Heart left ventricle (tissue), 16 donors: ENCODE measurements at regions not wholly inside any gene's neighbourhood (a gene's known extent, or its start where the extent isn't known, plus 50 kb on each side); places are given as distances from the start of the nearest gene placed in this dataset.
"Not testable (repeated sequence)": the region's sequence is repeated elsewhere in the genome, so short reads cannot be mapped to it uniquely, and the experiment has no call there.

Source experiments
- ATAC-seq, 4 donors: fragments of 200-7000 bp; cut with Tn5 transposase; one replicate each; pipeline ENCODE4 v1.9.1; 2020 to 2022; ENCODE audit warnings: moderate library complexity in 4 of 4, mild to moderate bottlenecking in 3 of 4, moderate number of reproducible peaks in 1 of 4
- DNase-seq, 5 donors: peaks; one replicate each; pipeline ENCODE4 v3.0.0-alpha.2; 2020
- H3K27ac ChIP-seq, 12 donors: fragments of 200-600 bp; sonication (generic) in 4 of 12; one replicate each; pipeline versions ENCODE4 v1.5.0 to v1.8.0; 2016 to 2022; ENCODE audit warnings: mild to moderate bottlenecking in 2 of 12
- H3K27me3 ChIP-seq, 9 donors: fragments of 200-600 bp; sonication (generic) in 2 of 9; one replicate each; pipeline versions ENCODE4 v1.5.1 to v1.8.0; 2016 to 2022; ENCODE audit warnings: mild to moderate bottlenecking in 3 of 9
- H3K36me3 ChIP-seq, 9 donors: fragments of 200-600 bp; sonication (generic) in 2 of 9; one replicate each; pipeline versions ENCODE4 v1.5.0 to v1.8.0; 2018 to 2022; ENCODE audit warnings: mild to moderate bottlenecking in 2 of 9
- H3K4me1 ChIP-seq, 12 donors: fragments of 200-600 bp; sonication (generic) in 4 of 12; one replicate each; pipeline versions ENCODE4 v1.5.0 to v1.8.0; 2016 to 2022; ENCODE audit warnings: mild to moderate bottlenecking in 3 of 12
- H3K4me3 ChIP-seq, 12 donors: fragments of 200-600 bp; sonication (generic) in 4 of 12; one replicate each; pipeline versions ENCODE4 v1.5.0 to v1.8.0; 2017 to 2022; ENCODE audit warnings: mild to moderate bottlenecking in 9 of 12, moderate library complexity in 4 of 12
- H3K9me3 ChIP-seq, 12 donors: fragments of 200-600 bp; sonication (generic) in 4 of 12; one replicate each; pipeline versions ENCODE4 v1.5.0 to v1.8.0; 2016 to 2022; ENCODE audit warnings: mild to moderate bottlenecking in 1 of 12
- POLR2A ChIP-seq, 2 donors: fragments of 450-650 bp; IDR thresholded peaks; one replicate each; pipeline ENCODE4 v1.6.1; 2017; ENCODE audit warnings: antibody characterized with exemption in 2 of 2, mild to moderate bottlenecking in 2 of 2, moderate library complexity in 2 of 2
- WGBS, 4 donors: extraction: QIAGEN DNeasy Blood & Tissue Kit in 2 of 4; methylation state at CpG; one replicate each; pipeline versions ENCODE4 v1.1.5 to v1.1.7; 2013 to 2018; 5-methylcytosine and 5-hydroxymethylcytosine counted together
- intact Hi-C, 10 donors: fragments of 100-400 bp; cut with DNase I; formaldehyde crosslinking; loops; one replicate each; pipeline versions ENCODE4 v1.11.1 to v1.14.2; 2022
- TF ChIP-seq, protein P1 (sequence below), 12 donors: fragments of 200-600 bp; sonication (generic) in 4 of 12; IDR thresholded peaks; one replicate each; pipeline versions ENCODE4 v1.5.0 to v1.8.0; 2018 to 2022; ENCODE audit warnings: antibody characterized with exemption in 12 of 12, mild to moderate bottlenecking in 5 of 12
- donor health status: ischemic (EF 13 %, LVEDD 7.1; RV severe dilation, severe dysfunction).
- donor health status: healthy with polysubstance abuse.
- donor health status: DM: no; HTN: yes; CAD: no.
- donor health status: DM: no; HTN: no; CAD: no.
- donor health status: ischemic (EF 25% LVEDD 6.9; RV normal size, moderate dysfunction).
- donor health status: ischemic (EF 25% LVEDD 5.7; RV mildly dilated, moderate dysfunction).
- donor health status: healthy.
- donor health status: DM: yes; HTN: yes; CAD: no.
- donor health status: ischemic (EF 35%, LVEDD 5.7; RV mildly dilated, moderate dysfunction).
- donor health status: nonischemic (EF 11% LVEDD 7.7; RV severe dilation, severe dysfunction).
- donor health status: DM: yes; HTN: yes; CAD: no.
- donor health status: PGD.
- donor health status: ischemic (EF 29% LVEDD 5.4; RV normal size, mild dysfunction).
- donor health status: nonischemic (EF 23%, LVEDD 6.1; RV moderate dilation, normal function).

GRCh38 chr4:125225806-125226205 is 88.9 kb upstream of the FAT4 start:
- Histone ChIP-seq H3K27me3 (no peaks in the 10 kb centered on the region), H3K27ac (no peak overlapping the region), H3K36me3 (no peaks in the 10 kb centered on the region), H3K4me3 (no peak overlapping the region), H3K9me3 (no peaks in the 10 kb centered on the region), H3K4me1 (no peaks in the 10 kb centered on the region)
- intact Hi-C loops, result no loop called here
- TF ChIP-seq, protein P1, sequence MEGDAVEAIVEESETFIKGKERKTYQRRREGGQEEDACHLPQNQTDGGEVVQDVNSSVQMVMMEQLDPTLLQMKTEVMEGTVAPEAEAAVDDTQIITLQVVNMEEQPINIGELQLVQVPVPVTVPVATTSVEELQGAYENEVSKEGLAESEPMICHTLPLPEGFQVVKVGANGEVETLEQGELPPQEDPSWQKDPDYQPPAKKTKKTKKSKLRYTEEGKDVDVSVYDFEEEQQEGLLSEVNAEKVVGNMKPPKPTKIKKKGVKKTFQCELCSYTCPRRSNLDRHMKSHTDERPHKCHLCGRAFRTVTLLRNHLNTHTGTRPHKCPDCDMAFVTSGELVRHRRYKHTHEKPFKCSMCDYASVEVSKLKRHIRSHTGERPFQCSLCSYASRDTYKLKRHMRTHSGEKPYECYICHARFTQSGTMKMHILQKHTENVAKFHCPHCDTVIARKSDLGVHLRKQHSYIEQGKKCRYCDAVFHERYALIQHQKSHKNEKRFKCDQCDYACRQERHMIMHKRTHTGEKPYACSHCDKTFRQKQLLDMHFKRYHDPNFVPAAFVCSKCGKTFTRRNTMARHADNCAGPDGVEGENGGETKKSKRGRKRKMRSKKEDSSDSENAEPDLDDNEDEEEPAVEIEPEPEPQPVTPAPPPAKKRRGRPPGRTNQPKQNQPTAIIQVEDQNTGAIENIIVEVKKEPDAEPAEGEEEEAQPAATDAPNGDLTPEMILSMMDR (IDR thresholded peaks at IDR 0.05), result no peak
- TF ChIP-seq POLR2A (IDR thresholded peaks at IDR 0.05), result no peak
- ATAC-seq, result no peak
- no peak for DNase-seq
- 90 to 99% (median 95%) methylated on average over 2 of the region's 2 CpGs for WGBS, 4 donors

DNA sequence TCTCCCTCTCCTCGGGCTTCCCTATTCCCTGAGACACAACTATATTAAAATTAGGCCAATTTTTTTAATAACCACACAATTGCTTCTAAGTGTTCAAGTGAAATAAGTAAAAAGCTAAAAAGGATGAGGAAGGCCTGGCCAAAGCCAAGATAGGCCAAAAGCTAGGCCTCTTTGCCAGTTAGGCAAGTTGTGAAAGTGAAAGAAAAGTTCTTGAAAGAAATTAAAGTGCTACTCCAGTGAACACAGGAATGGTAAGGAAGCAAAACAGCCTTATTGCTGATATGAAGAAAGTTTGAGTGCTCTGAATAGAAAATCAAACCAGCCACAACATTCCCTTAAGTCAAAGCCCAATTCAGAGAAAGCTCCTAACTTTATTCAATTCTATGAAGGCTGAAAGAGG is 114.2 kb upstream of the FAT4 start:
- H3K4me1 ChIP-seq, result peaks cover 0 to 5% (median 0%) of the 10 kb centered on the region in 12 donors
- 82 to 91% (median 87%) methylated on average over 1 of the region's 1 CpG for WGBS, 4 donors
- ATAC-seq (no peak), DNase-seq (no peak)
- no peaks in the 10 kb centered on the region for H3K36me3 ChIP-seq
- no peaks in the 10 kb centered on the region for H3K27me3 ChIP-seq
- no peak for TF ChIP-seq POLR2A (IDR thresholded peaks at IDR 0.05)
- TF ChIP-seq, protein P1 (IDR thresholded peaks at IDR 0.05), result no peak
- no peaks in the 10 kb centered on the region for H3K9me3 ChIP-seq
- no peak overlapping the region for H3K27ac ChIP-seq
- H3K4me3 ChIP-seq, result no peak overlapping the region
- intact Hi-C loops, result no loop called here

DNA sequence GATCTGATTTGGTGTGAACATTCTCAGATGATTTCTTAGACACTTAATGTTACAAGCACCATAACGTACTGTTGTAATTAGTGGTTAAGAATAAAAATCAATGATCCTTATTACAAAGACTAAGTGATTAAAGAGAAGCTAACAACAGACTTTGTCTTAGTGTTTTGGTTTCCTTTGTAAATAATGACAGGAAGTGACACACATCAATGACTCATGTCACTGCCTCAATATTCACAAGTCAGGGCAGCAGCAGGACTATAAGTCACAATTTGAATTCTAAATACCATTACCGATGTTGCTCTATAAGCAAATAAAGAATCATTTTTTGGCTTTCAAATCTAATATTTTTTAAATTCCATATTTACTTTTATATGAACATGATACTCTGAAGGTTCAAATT is 115.8 kb upstream of the FAT4 start:
- Histone ChIP-seq H3K4me1 (peaks cover 0 to 5% (median 0%) of the 10 kb centered on the region in 12 donors), H3K27ac (no peak overlapping the region), H3K36me3 (no peaks in the 10 kb centered on the region), H3K27me3 (no peaks in the 10 kb centered on the region), H3K9me3 (no peaks in the 10 kb centered on the region), H3K4me3 (no peak overlapping the region)
- WGBS, 4 donors, result 62 to 73% (median 68%) methylated on average over 2 of the region's 2 CpGs
- DNase-seq (no peak), ATAC-seq (peak in 1 of 4 donors; percentile 59)
- intact Hi-C loops, result no loop called here
- TF ChIP-seq, protein P1 (IDR thresholded peaks at IDR 0.05), result no peak
- TF ChIP-seq POLR2A (IDR thresholded peaks at IDR 0.05), result no peak

GRCh38 chr4:125191874-125192459 is 122.8 kb upstream of the FAT4 start:
- H3K36me3 ChIP-seq, H3K27me3 ChIP-seq, ATAC-seq, H3K27ac ChIP-seq, H3K4me3 ChIP-seq, H3K9me3 ChIP-seq, H3K4me1 ChIP-seq, intact Hi-C loops: not testable (repeated sequence)
- WGBS, 4 donors, result 96 to 100% (median 98%) methylated on average over 11 to 30 of the region's 30 CpGs
- DNase-seq, result peak in 1 of 5 donors; percentile 47

- Histone ChIP-seq H3K27me3 (no peaks in the 10 kb centered on the region), H3K9me3 (peaks cover 0 to 4% (median 0%) of the 10 kb centered on the region in 12 donors), H3K27ac (no peak overlapping the region), H3K4me1 (peaks cover 0 to 9% (median 0%) of the 10 kb centered on the region in 12 donors), H3K4me3 (no peak overlapping the region), H3K36me3 (no peaks in the 10 kb centered on the region)
- ATAC-seq, result no peak
- intact Hi-C loops, result no loop called here
- 93 to 98% (median 96%) methylated on average over 3 of the region's 3 CpGs for WGBS, 4 donors
- no peak for TF ChIP-seq POLR2A (IDR thresholded peaks at IDR 0.05)
- TF ChIP-seq, protein P1 (IDR thresholded peaks at IDR 0.05), result no peak
- no peak for DNase-seq
Observed at GRCh38 chr4:125191232-125191631, 123.5 kb upstream of the FAT4 start.
